ENCODE measurements at regions not wholly inside any gene's neighbourhood (a gene's known extent, or its start where the extent isn't known, plus 50 kb on each side); places are given as distances from the start of the nearest gene placed in this dataset.

DNA sequence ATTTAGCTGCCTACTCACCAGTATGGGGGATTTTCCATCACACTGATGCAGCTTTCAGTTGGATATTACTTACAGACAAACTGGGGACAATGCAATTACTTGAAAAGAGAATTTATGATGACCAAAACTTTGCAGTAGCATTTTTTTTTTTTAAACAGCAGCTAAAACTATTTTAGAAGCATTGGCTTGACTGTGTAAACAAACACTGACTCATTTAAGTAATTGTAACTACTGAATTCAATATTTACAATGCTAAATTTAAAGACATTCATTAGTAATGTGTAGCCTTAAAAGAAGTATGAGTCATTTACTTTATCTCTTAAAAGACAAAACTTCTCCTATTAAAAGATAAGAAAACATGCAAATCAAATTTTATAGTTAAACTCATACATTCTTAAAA lies 295.9 kb upstream of the FERMT1 start (continued):
- TF ChIP-seq SKIL (IDR thresholded peaks at IDR 0.05; ENCODE audit: low read depth, poor library complexity, severe bottlenecking) = peak; percentile 41
- 0 out of 2 replicates have a peak, but pooled peaks have one; percentile 27 for TF ChIP-seq JUND (IDR thresholded peaks at IDR 0.05; ENCODE audit: low read depth, low read length)
- TF ChIP-seq CBFB (IDR thresholded peaks at IDR 0.05; ENCODE audit: low read depth) = no peak
- TF ChIP-seq CHD1 (IDR thresholded peaks at IDR 0.05; ENCODE audit: low read depth, low read length) = no peak
- TF ChIP-seq USF1 (IDR thresholded peaks at IDR 0.05; ENCODE audit: borderline replicate concordance, extremely low read length, insufficient read depth, low read depth, low read length) = no peak
- no peak for TF ChIP-seq BRCA1 (IDR thresholded peaks at IDR 0.05; ENCODE audit: low read depth, low read length)

DNA sequence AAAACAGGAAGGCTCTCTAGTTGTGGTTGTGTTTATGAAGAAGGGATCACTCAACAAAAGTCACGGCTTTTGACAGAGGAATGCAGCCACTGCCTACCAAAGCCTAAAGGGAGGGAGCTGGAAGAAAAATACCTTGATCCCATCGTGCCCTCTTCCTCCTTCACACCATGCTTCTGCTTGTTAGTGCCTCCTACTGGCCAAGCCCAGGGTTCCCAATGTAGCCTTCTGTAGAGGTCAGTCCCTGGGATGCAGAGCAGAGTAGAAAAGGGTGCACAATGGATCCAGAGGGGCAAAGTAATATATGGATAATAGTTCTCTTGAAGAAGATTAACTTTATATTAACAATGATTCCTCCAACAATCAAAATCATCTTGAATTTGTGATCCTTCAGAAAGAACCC lies 293.5 kb upstream of the FERMT1 start:
- H3K4me1 ChIP-seq (ENCODE audit: control insufficient read depth, insufficient read depth, low read length) = no peaks in the 10 kb centered on the region
- no peak overlapping the region for H3K4me2 ChIP-seq (ENCODE audit: control insufficient read depth, insufficient read depth)
- ChIA-PET CTCF (interaction anchor here (0.6 kb wide), 1 partner anchor 1143 kb away, joined by 3 read pairs; no protein-coding TSS in a partner anchor), SMC1A (ENCODE audit: uncharacterized antibody, unreplicated experiment) (no interaction called here), RAD21 (ENCODE audit: unreplicated experiment) (no interaction called here), POLR2A (no interaction called here)
- 0% methylated on average over 2 of the region's 2 CpGs for WGBS (ENCODE audit: insufficient coverage, insufficient replicate concordance, low lambda C conversion rate, missing lambda C conversion rate)
- H3K27ac ChIP-seq (ENCODE audit: control insufficient read depth, insufficient read depth) = no peak overlapping the region
- no peak for DNase-seq (ENCODE audit: low read depth, low spot score)
- ATAC-seq = no peak
- H3K36me3 ChIP-seq (ENCODE audit: control insufficient read depth in 2 of 2, insufficient read depth in 2 of 2, low read length in 1 of 2) = no peaks in the 10 kb centered on the region
- H3K4me3 ChIP-seq = no peak overlapping the region
- H2AFZ ChIP-seq (ENCODE audit: control insufficient read depth, low read depth, low read length) = no peak overlapping the region
- no peaks in the 10 kb centered on the region for H3K79me2 ChIP-seq (ENCODE audit: control insufficient read depth, insufficient read depth, low read length)
- intact Hi-C loops (cut with micrococcal nuclease; ENCODE audit: unreplicated experiment) (no loop called here), in situ Hi-C loops (cut with MboI) (no loop called here)
- H3K9ac ChIP-seq (ENCODE audit: control insufficient read depth, insufficient read depth, low read length) = no peak overlapping the region
- no peaks in the 10 kb centered on the region for H4K20me1 ChIP-seq (ENCODE audit: control insufficient read depth, insufficient read depth)
- no TSS peak for BruUV-seq (replicated peaks)
- no peaks in the 10 kb centered on the region for H3K9me3 ChIP-seq (replicated peaks; ENCODE audit: control insufficient read depth, insufficient read depth, low read length)
- H3K27me3 ChIP-seq (replicated peaks in 1 of 2; ENCODE audit: control insufficient read depth in 2 of 2, insufficient read depth in 2 of 2, low read length in 1 of 2) = no peaks in the 10 kb centered on the region
- no peak for TF ChIP-seq HDGF (IDR thresholded peaks at IDR 0.05)
- no peak for TF ChIP-seq POLR2AphosphoS5 (IDR thresholded peaks at IDR 0.05; ENCODE audit: low read length)
- no peak for TF ChIP-seq SKIL (IDR thresholded peaks at IDR 0.05; ENCODE audit: low read depth, poor library complexity, severe bottlenecking)
- TF ChIP-seq PML (IDR thresholded peaks at IDR 0.05; ENCODE audit: low read length) = no peak
- FAIRE-seq = no peak

All from GM12878 (cell line).